Gastroesophageal sphincter (tissue), 4 donors: ENCODE measurements at regions not wholly inside any gene's neighbourhood (a gene's known extent, or its start where the extent isn't known, plus 50 kb on each side); places are given as distances from the start of the nearest gene placed in this dataset.

Source experiments
- ATAC-seq: fragments of 150-250 bp; one replicate; pipeline ENCODE4 v1.9.1; 2016; ENCODE audit warnings: mild to moderate bottlenecking, moderate library complexity
- H3K27ac ChIP-seq, 4 donors: fragments of 200-600 bp; sonication (generic) in 3 of 4; 1 replicate in 3 of 4; 2 replicates in 1 of 4; pipeline ENCODE4 v1.5.1; 2016 to 2019
- H3K27me3 ChIP-seq: fragments of 200-600 bp; sonication (generic); one replicate; pipeline ENCODE4 v1.5.1; 2019
- H3K36me3 ChIP-seq, 2 donors: fragments of 200-600 bp; sonication (generic); one replicate each; pipeline ENCODE4 v1.5.1; 2019; ENCODE audit warnings: control low read depth in 1 of 2
- H3K4me1 ChIP-seq, 3 donors: fragments of 200-600 bp; sonication (generic); 1 replicate in 2 of 3; 2 replicates in 1 of 3; pipeline ENCODE4 v1.5.1; 2016 to 2019; ENCODE audit warnings: control low read depth in 2 of 3
- H3K4me3 ChIP-seq, 2 donors: fragments of 200-600 bp; sonication (generic); one replicate each; pipeline ENCODE4 v1.5.1; 2019; ENCODE audit warnings: mild to moderate bottlenecking in 1 of 2, moderate library complexity in 1 of 2
- H3K9me3 ChIP-seq, 3 donors: fragments of 200-600 bp; sonication (generic); one replicate each; pipeline ENCODE4 v1.5.1; 2017 to 2019; ENCODE audit warnings: control low read depth in 2 of 3
- EP300 ChIP-seq: sonication (generic); formaldehyde crosslinking; IDR thresholded peaks from one replicate; pipeline ENCODE4 v1.6.1; 2017; ENCODE audit warnings: antibody characterized with exemption, mild to moderate bottlenecking
- POLR2A ChIP-seq, 2 donors: fragments of 450-650 bp; IDR thresholded peaks; one replicate each; pipeline ENCODE4 v1.6.1; 2017; ENCODE audit warnings: antibody characterized with exemption in 2 of 2, mild to moderate bottlenecking in 2 of 2, moderate library complexity in 1 of 2
- POLR2AphosphoS5 ChIP-seq: sonication (generic); formaldehyde crosslinking; IDR thresholded peaks from one replicate; pipeline ENCODE4 v1.6.1; 2017; ENCODE audit warnings: antibody characterized with exemption
- WGBS, 2 donors: methylation state at CpG; one replicate each; pipeline ENCODE4 v1.1.5; 2018; ENCODE audit warnings: low coverage in 1 of 2; 5-methylcytosine and 5-hydroxymethylcytosine counted together
- TF ChIP-seq, protein P1 (sequence below), 4 experiments: fragments of 200-600 bp in 2 of 4; fragments of 450-650 bp in 2 of 4; sonication (generic) in 1 of 4; IDR thresholded peaks; one replicate each; pipeline ENCODE4 v1.5.1; 2017 to 2019; ENCODE audit warnings: antibody characterized with exemption in 4 of 4, mild to moderate bottlenecking in 2 of 4, moderate library complexity in 2 of 4

DNA sequence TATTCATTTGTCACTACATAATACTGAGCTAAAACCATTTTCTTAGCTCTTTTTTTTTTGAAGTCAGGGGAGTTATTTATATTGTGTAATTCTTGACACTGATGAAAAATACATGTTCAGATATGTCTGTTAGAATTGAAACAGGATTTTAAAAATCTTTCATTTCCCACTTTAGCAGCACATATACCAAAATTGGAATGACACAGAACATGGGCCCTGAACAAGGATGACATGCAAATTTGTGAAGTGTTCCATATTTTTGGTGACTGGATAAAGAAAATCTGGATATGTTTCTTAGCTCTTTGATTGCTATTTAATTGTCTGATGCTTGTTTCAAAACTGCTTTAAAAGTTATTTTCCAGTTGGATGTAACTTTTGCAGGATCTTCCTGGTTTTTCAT lies 1963.9 kb upstream of the LRRTM1 start:
- Histone ChIP-seq H3K27me3 (no peaks in the 10 kb centered on the region), H3K4me3 (no peak overlapping the region), H3K36me3 (no peaks in the 10 kb centered on the region), H3K4me1 (peaks cover 0 to 11% (median 3%) of the 10 kb centered on the region in 3 donors), H3K27ac (no peak overlapping the region), H3K9me3 (no peaks in the 10 kb centered on the region)
- no peak for TF ChIP-seq POLR2AphosphoS5
- TF ChIP-seq, protein P1, sequence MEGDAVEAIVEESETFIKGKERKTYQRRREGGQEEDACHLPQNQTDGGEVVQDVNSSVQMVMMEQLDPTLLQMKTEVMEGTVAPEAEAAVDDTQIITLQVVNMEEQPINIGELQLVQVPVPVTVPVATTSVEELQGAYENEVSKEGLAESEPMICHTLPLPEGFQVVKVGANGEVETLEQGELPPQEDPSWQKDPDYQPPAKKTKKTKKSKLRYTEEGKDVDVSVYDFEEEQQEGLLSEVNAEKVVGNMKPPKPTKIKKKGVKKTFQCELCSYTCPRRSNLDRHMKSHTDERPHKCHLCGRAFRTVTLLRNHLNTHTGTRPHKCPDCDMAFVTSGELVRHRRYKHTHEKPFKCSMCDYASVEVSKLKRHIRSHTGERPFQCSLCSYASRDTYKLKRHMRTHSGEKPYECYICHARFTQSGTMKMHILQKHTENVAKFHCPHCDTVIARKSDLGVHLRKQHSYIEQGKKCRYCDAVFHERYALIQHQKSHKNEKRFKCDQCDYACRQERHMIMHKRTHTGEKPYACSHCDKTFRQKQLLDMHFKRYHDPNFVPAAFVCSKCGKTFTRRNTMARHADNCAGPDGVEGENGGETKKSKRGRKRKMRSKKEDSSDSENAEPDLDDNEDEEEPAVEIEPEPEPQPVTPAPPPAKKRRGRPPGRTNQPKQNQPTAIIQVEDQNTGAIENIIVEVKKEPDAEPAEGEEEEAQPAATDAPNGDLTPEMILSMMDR (IDR thresholded peaks at IDR 0.05), result no peak
- no peak for TF ChIP-seq POLR2A (IDR thresholded peaks at IDR 0.05)
- TF ChIP-seq EP300, result no peak
- no peak for ATAC-seq

DNA sequence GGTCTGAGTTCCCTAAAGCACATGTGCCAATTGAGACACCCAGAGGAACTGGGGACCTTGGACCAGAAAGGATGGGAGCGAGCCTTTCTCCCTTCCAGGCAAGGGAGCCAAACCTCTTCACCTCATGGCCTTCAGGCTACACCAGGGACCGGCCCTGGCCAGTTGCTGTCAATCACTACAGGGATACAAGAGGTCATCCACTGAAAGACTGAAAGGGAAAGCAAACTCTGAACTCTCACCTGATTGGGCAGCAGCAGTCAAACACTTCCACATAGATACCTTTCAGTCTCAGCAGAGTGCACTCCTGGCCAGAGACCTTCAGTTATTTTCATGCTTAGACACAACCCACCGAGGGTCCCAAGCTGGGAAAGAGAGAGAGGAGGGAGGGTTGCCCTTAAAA lies 1956.0 kb upstream of the LRRTM1 start:
- H3K4me1 ChIP-seq, result no peaks in the 10 kb centered on the region
- no peak for ATAC-seq
- TF ChIP-seq EP300 (no peak), POLR2A (IDR thresholded peaks at IDR 0.05) (no peak), POLR2AphosphoS5 (no peak)
- TF ChIP-seq, protein P1 (IDR thresholded peaks at IDR 0.05), result no peak
- H3K27ac ChIP-seq, result no peak overlapping the region
- no peaks in the 10 kb centered on the region for H3K36me3 ChIP-seq
- H3K9me3 ChIP-seq, result no peaks in the 10 kb centered on the region
- H3K4me3 ChIP-seq, result no peak overlapping the region
- WGBS, 2 donors, result 80% methylated on average over 2 of the region's 3 CpGs; no CpG with 5 or more reads in 1 of the 2 donors
- no peaks in the 10 kb centered on the region for H3K27me3 ChIP-seq

DNA sequence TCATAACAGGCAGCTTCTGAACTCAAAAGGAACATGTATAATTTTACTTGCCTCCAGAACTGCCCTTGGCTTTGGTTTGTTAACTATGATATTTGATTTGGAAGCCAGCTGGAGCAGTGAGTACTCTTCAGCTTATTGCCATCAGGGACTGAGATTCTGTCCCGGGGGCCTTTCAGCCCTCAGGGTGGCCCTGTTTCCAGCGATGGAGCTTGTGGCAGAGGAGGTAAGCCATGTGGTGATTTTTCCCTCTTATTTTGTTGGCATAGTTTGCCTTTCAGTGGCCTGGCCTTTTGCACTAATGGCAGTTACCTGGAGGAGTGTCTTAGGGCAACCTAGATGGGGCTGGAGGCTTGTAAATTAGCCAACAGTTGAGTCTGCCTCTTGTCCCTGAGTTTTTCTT lies 1955.0 kb upstream of the LRRTM1 start:
- WGBS, 2 donors, result 40% methylated on average over 1 of the region's 2 CpGs; no CpG with 5 or more reads in 1 of the 2 donors
- no peaks in the 10 kb centered on the region for H3K4me1 ChIP-seq
- H3K9me3 ChIP-seq, result no peaks in the 10 kb centered on the region
- no peaks in the 10 kb centered on the region for H3K27me3 ChIP-seq
- no peak overlapping the region for H3K4me3 ChIP-seq
- no peaks in the 10 kb centered on the region for H3K36me3 ChIP-seq
- no peak for ATAC-seq
- TF ChIP-seq EP300 (no peak), POLR2A (IDR thresholded peaks at IDR 0.05) (no peak), POLR2AphosphoS5 (no peak)
- TF ChIP-seq, protein P1 (IDR thresholded peaks at IDR 0.05), result no peak
- H3K27ac ChIP-seq, result no peak overlapping the region

DNA sequence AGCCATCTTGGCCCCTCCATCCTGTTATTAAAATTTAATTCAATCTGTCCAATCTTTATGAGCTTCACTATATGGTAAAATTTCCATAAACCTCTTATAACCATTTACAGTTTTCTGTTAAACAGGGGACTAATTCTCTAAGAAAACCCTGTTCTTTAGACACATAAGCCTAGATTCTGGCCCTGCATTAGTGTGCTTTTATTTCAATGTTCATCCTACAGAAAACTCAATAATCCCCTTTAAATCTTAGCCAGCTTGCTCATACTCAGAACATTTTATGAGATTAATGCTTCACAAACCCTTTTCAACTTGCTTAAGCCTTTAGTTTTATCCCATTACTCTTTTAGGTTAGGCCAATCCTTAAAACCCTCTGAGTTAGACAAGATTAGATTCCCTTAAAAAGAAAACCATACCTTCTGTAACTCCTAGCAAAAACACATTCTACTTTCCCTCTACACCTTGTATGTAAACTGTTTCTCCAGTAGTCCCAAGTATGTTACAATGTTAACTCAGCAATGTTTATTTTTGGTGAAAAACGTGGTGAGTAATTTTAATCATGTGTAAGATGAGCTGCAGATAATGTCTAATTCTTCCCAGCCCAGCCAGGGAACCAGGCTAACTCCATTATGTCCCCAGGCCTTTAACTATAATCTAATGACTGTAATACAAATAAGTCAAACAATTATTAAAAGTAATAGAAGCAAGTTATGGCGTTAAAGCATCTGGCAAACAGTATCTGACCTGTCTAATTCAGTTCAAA lies 1953.4 kb upstream of the LRRTM1 start:
- no peaks in the 10 kb centered on the region for H3K36me3 ChIP-seq
- TF ChIP-seq, protein P1 (IDR thresholded peaks at IDR 0.05), result no peak
- no peak for TF ChIP-seq POLR2AphosphoS5
- no peak for TF ChIP-seq POLR2A (IDR thresholded peaks at IDR 0.05)
- TF ChIP-seq EP300, result no peak
- peaks cover 0 to 15% (median 0%) of the 10 kb centered on the region in 3 donors for H3K9me3 ChIP-seq
- H3K4me3 ChIP-seq, result no peak overlapping the region
- no peak for ATAC-seq
- no peaks in the 10 kb centered on the region for H3K4me1 ChIP-seq
- WGBS, 2 donors, result 8 to 23% methylated on average over 2 of the region's 2 CpGs
- H3K27me3 ChIP-seq, result no peaks in the 10 kb centered on the region
- no peak overlapping the region for H3K27ac ChIP-seq

DNA sequence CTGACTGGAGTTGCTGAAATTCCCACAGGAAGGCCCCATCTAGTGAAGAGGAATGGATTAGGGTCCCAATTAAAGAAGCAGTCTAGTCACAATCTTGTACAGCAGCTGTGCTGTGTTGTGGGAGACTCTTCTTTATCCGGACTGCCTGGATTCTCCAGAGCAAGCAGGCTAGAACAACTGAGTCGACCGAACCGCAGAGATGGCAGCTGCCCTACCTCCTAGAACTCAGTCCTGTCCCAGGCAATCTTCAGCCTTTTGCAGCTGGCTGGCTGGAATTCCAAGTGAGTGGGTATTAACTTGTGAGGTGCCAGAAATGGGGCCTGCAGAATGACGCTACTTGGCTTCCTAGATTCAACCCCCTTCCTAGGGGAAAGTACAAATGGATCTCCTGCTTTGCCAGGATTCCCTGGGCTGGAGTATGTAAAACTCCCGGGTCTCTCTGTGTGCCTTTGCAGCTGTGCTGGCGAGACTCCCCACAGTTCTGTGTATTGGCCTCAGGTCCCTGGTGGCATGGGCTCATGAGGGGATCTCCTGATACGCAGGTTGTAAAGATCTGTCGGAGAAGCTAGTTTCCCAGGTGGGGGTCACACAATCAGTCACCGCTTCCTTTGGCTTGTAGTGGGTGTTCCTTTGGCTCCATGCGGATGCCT lies 1952.6 kb upstream of the LRRTM1 start:
- TF ChIP-seq, protein P1 (IDR thresholded peaks at IDR 0.05), result no peak
- no peak for TF ChIP-seq POLR2A (IDR thresholded peaks at IDR 0.05)
- no peak for TF ChIP-seq POLR2AphosphoS5
- no peak for TF ChIP-seq EP300
- Histone ChIP-seq H3K36me3 (no peaks in the 10 kb centered on the region), H3K9me3 (peaks cover 0 to 20% (median 0%) of the 10 kb centered on the region in 3 donors), H3K27me3 (no peaks in the 10 kb centered on the region), H3K27ac (no peak overlapping the region), H3K4me3 (no peak overlapping the region), H3K4me1 (no peaks in the 10 kb centered on the region)
- WGBS, 2 donors, result 73 to 80% methylated on average over 1 to 8 of the region's 11 CpGs
- no peak for ATAC-seq
